HCT116 (cell line): ENCODE measurements at regions not wholly inside any gene's neighbourhood (a gene's known extent, or its start where the extent isn't known, plus 50 kb on each side); places are given as distances from the start of the nearest gene placed in this dataset.

ENCODE experiments used
- ATAC-seq: fragments of 200-7000 bp; cut with Tn5 transposase; 2 replicates; pipeline ENCODE4 v1.9.1; 2020; ENCODE audit warnings: mild to moderate bottlenecking, moderate library complexity
- BruUV-seq: library from RNA; stranded (reverse); fragments of 400-500 nt; replicated peaks from 2 replicates; lab custom pipeline; 2021; lab: Mats Ljungman, UMichigan
- CTCF ChIA-PET: fragments of 300-600 bp; sonication (Branson Sonifier 250); formaldehyde crosslinking; loops from one replicate; lab custom pipeline; 2021; ENCODE audit warnings: antibody characterized with exemption; lab: Charles Lee
- POLR2A ChIA-PET: fragments of 300-600, 350-600 bp; sonication (Branson Sonifier 250); formaldehyde crosslinking; loops from one replicate; lab custom pipeline; 2021; ENCODE audit warnings: antibody characterized with exemption; lab: Charles Lee
- RAD21 ChIA-PET, 2 experiments: fragments of 300-600 bp; sonication (Branson Sonifier 250); formaldehyde crosslinking; loops; one replicate each; lab custom pipeline; 2023; ENCODE audit warnings: low total read pairs in 2 of 2; ENCODE audit not compliant: uncharacterized antibody in 2 of 2, unreplicated experiment in 2 of 2, low non-redundant PET in 1 of 2; lab: Charles Lee
- DNase-seq: peaks from one replicate; pipeline ENCODE4 v3.0.0-alpha.2; 2010; ENCODE audit warnings: low read depth, low spot score
- H2AFZ ChIP-seq: fragments of 200-600 bp; shearing (Covaris generic), sonication (generic); 2 replicates; pipeline ENCODE4 v1.6.1; 2017; ENCODE audit warnings: low read depth, mixed run types, mixed read lengths, antibody characterized with exemption, low read length; ENCODE audit not compliant: poor library complexity, severe bottlenecking
- H3K27ac ChIP-seq: 2 replicates; pipeline ENCODE4 v1.5.1; 2012; ENCODE audit warnings: low read depth, low read length
- H3K27me3 ChIP-seq: fragments of 200-600 bp; sonication (generic); 2 replicates; pipeline ENCODE4 v1.6.1; 2016; ENCODE audit warnings: mixed run types, low read length, mixed read lengths; ENCODE audit not compliant: insufficient read depth
- H3K36me3 ChIP-seq, 2 experiments: fragments of 200-500 bp in 1 of 2; fragments of 200-600 bp in 1 of 2; sonication (Bioruptor generic) in 1 of 2; sonication (generic) in 1 of 2; 2 replicates each; pipeline versions ENCODE4 v1.5.1 to v1.6.1; 2014 to 2016; ENCODE audit warnings: low read length in 2 of 2, inconsistent platforms in 1 of 2, mixed read lengths in 1 of 2, mixed run types in 1 of 2; ENCODE audit not compliant: insufficient read depth in 2 of 2, control insufficient read depth in 1 of 2
- H3K4me1 ChIP-seq, 2 experiments: fragments of 200-600 bp in 1 of 2; sonication (generic) in 1 of 2; 2 replicates each; pipeline versions ENCODE4 v1.5.1 to v1.6.1; 2012 to 2017; ENCODE audit warnings: low read length in 2 of 2, inconsistent platforms in 1 of 2, mild to moderate bottlenecking in 1 of 2, mixed read lengths in 1 of 2, mixed run types in 1 of 2, moderate library complexity in 1 of 2; ENCODE audit not compliant: insufficient read depth in 2 of 2, control insufficient read depth in 1 of 2
- H3K4me2 ChIP-seq: fragments of 200-600 bp; sonication (generic); 2 replicates; pipeline ENCODE4 v1.6.1; 2017; ENCODE audit warnings: mixed run types, low read length, mixed read lengths
- H3K4me3 ChIP-seq, 2 experiments: fragments of 200-600 bp in 1 of 2; sonication (generic) in 1 of 2; replicated peaks in 1 of 2; 2 replicates each; pipeline ENCODE4 v1.5.1; 2011 to 2016; ENCODE audit warnings: low read length in 2 of 2, control low read depth in 1 of 2, low read depth in 1 of 2, mild to moderate bottlenecking in 1 of 2, mixed read lengths in 1 of 2, mixed run types in 1 of 2
- H3K79me2 ChIP-seq: fragments of 200-600 bp; sonication (generic); 2 replicates; pipeline ENCODE4 v1.6.1; 2017; ENCODE audit warnings: mild to moderate bottlenecking, mixed run types, low read length, moderate library complexity, mixed read lengths; ENCODE audit not compliant: insufficient read depth
- H3K9ac ChIP-seq: fragments of 200-600 bp; sonication (generic); 2 replicates; pipeline ENCODE4 v1.6.1; 2016; ENCODE audit warnings: low read length, mixed read lengths
- H3K9me2 ChIP-seq: fragments of 200-600 bp; sonication (generic), shearing (Covaris generic); 2 replicates; pipeline ENCODE4 v1.6.1; 2017; ENCODE audit warnings: mixed run types, mild to moderate bottlenecking, moderate library complexity; ENCODE audit not compliant: insufficient read depth
- H3K9me3 ChIP-seq, 2 experiments: fragments of 200-500 bp in 1 of 2; fragments of 200-600 bp in 1 of 2; sonication (Bioruptor generic) in 1 of 2; sonication (generic) in 1 of 2; 2 replicates each; pipeline ENCODE4 v1.6.1; 2014 to 2017; ENCODE audit warnings: low read length in 2 of 2, mixed read lengths in 2 of 2, inconsistent platforms in 1 of 2, low read depth in 1 of 2, mild to moderate bottlenecking in 1 of 2, mixed run types in 1 of 2, moderate library complexity in 1 of 2; ENCODE audit not compliant: control insufficient read depth in 1 of 2, insufficient read depth in 1 of 2
- H4K20me1 ChIP-seq: fragments of 200-600 bp; sonication (generic), shearing (Covaris generic); 2 replicates; pipeline ENCODE4 v1.6.1; 2017; ENCODE audit warnings: mixed run types, mild to moderate bottlenecking, moderate library complexity; ENCODE audit not compliant: insufficient read depth
- CBX3 ChIP-seq: IDR thresholded peaks from 2 replicates; pipeline ENCODE4 v1.6.1; 2012; ENCODE audit warnings: low read depth
- ELF1 ChIP-seq: IDR thresholded peaks from 2 replicates; pipeline ENCODE4 v1.6.1; 2012; ENCODE audit warnings: low read depth, borderline replicate concordance
- EZH2 ChIP-seq: fragments of 200-600 bp; sonication (generic); IDR thresholded peaks from 2 replicates; pipeline ENCODE4 v1.6.1; 2017; ENCODE audit warnings: antibody characterized with exemption, mixed run types
- EZH2phosphoT487 ChIP-seq: fragments of 200-600 bp; IDR thresholded peaks from 2 replicates; pipeline ENCODE4 v1.6.1; 2018; ENCODE audit warnings: antibody characterized with exemption, borderline replicate concordance
- FOSL1 ChIP-seq: IDR thresholded peaks from 2 replicates; pipeline ENCODE4 v1.6.1; 2012; ENCODE audit warnings: low read depth
- JUND ChIP-seq: IDR thresholded peaks from 2 replicates; pipeline ENCODE4 v1.6.1; 2012
- POLR2A ChIP-seq: IDR thresholded peaks from 2 replicates; pipeline ENCODE4 v1.7.0; 2011; ENCODE audit warnings: borderline replicate concordance; ENCODE audit not compliant: insufficient read depth, insufficient read length; ENCODE audit errors: extremely low read depth
- RAD21 ChIP-seq: IDR thresholded peaks from 2 replicates; pipeline ENCODE4 v1.6.1; 2012; ENCODE audit warnings: low read depth, mild to moderate bottlenecking
- SP1 ChIP-seq: IDR thresholded peaks from 2 replicates; pipeline ENCODE4 v1.6.1; 2012; ENCODE audit warnings: low read depth
- YY1 ChIP-seq: IDR thresholded peaks from 2 replicates; pipeline ENCODE4 v1.6.1; 2011; ENCODE audit warnings: low read length, low read depth, moderate library complexity, mild to moderate bottlenecking; ENCODE audit not compliant: insufficient replicate concordance; ENCODE audit errors: extremely low read depth
- ZNF274 ChIP-seq: fragments of 200-500 bp; sonication (Bioruptor generic); IDR thresholded peaks from 2 replicates; pipeline ENCODE4 v1.6.1; 2014; ENCODE audit warnings: mild to moderate bottlenecking, low read depth, low read length, inconsistent platforms
- intact Hi-C: fragments of 100-400 bp; cut with micrococcal nuclease; formaldehyde crosslinking; loops from 2 replicates; pipeline ENCODE4 v1.10.0; 2022
- TF ChIP-seq, protein P1 (sequence below): IDR thresholded peaks from 2 replicates; pipeline ENCODE4 v1.6.1; 2012; ENCODE audit warnings: low read depth
- TF ChIP-seq, protein P2 (sequence below): IDR thresholded peaks from 2 replicates; pipeline ENCODE4 v1.6.1; 2011; ENCODE audit warnings: mild to moderate bottlenecking, low read length, moderate library complexity; ENCODE audit not compliant: insufficient replicate concordance; ENCODE audit errors: extremely low read depth
- TF ChIP-seq, protein P3 (sequence below), 3 experiments: fragments of 200-600 bp in 1 of 3; sonication (generic) in 1 of 3; IDR thresholded peaks in 2 of 3; conservative IDR thresholded peaks in 1 of 3; 2 replicates each; pipeline ENCODE4 v1.5.1; 2012 to 2017; ENCODE audit warnings: low read depth in 2 of 3, low read length in 2 of 3, antibody characterized with exemption in 1 of 3, borderline replicate concordance in 1 of 3, control low read depth in 1 of 3, mild to moderate bottlenecking in 1 of 3, mixed read lengths in 1 of 3, mixed run types in 1 of 3, moderate library complexity in 1 of 3; ENCODE audit not compliant: insufficient read depth in 1 of 3

DNA sequence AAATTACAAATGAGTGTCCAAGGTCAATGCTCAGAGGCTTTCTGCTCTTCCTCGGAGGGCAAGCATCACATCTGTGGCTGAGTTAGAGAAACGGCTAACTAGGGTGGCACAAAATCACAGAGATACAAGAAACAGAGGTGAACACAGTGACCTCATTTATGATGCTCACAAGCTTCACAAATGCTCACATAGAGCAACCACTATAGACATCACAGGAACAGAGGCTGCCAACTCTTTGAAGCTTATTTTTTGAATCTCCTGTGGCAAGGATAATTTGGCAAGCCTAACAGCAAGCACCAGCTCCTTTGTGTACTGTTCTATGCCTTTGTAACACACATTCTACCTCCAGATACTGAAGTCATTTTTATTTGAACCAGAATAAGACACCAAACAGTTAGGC lies 416.5 kb upstream of the DDI1 start:
- no peak for DNase-seq
- H3K4me2 ChIP-seq, result no peak overlapping the region
- H3K27me3 ChIP-seq, result no peaks in the 10 kb centered on the region
- no peaks in the 10 kb centered on the region for H3K9me2 ChIP-seq
- no peak overlapping the region for H3K27ac ChIP-seq
- intact Hi-C loops, result no loop called here
- peaks cover 0 to 4% of the 10 kb centered on the region in 2 experiments; a peak in 2 of 4 replicates for H3K4me1 ChIP-seq
- no TSS peak for BruUV-seq
- no peaks in the 10 kb centered on the region for H3K36me3 ChIP-seq
- H3K79me2 ChIP-seq, result no peaks in the 10 kb centered on the region
- no peak overlapping the region for H2AFZ ChIP-seq
- no peak overlapping the region for H3K4me3 ChIP-seq
- ChIA-PET CTCF (no interaction called here), POLR2A (no interaction called here), RAD21 (no interaction called here)
- H4K20me1 ChIP-seq, result no peaks in the 10 kb centered on the region
- TF ChIP-seq, protein P1, sequence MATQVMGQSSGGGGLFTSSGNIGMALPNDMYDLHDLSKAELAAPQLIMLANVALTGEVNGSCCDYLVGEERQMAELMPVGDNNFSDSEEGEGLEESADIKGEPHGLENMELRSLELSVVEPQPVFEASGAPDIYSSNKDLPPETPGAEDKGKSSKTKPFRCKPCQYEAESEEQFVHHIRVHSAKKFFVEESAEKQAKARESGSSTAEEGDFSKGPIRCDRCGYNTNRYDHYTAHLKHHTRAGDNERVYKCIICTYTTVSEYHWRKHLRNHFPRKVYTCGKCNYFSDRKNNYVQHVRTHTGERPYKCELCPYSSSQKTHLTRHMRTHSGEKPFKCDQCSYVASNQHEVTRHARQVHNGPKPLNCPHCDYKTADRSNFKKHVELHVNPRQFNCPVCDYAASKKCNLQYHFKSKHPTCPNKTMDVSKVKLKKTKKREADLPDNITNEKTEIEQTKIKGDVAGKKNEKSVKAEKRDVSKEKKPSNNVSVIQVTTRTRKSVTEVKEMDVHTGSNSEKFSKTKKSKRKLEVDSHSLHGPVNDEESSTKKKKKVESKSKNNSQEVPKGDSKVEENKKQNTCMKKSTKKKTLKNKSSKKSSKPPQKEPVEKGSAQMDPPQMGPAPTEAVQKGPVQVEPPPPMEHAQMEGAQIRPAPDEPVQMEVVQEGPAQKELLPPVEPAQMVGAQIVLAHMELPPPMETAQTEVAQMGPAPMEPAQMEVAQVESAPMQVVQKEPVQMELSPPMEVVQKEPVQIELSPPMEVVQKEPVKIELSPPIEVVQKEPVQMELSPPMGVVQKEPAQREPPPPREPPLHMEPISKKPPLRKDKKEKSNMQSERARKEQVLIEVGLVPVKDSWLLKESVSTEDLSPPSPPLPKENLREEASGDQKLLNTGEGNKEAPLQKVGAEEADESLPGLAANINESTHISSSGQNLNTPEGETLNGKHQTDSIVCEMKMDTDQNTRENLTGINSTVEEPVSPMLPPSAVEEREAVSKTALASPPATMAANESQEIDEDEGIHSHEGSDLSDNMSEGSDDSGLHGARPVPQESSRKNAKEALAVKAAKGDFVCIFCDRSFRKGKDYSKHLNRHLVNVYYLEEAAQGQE, result no peak
- TF ChIP-seq POLR2A (no peak), ZNF274 (no peak), CBX3 (no peak), SP1 (no peak), FOSL1 (no peak), YY1 (no peak)
- H3K9me3 ChIP-seq, result no peaks in the 10 kb centered on the region
- ATAC-seq, result no peak
- no peak overlapping the region for H3K9ac ChIP-seq

DNA sequence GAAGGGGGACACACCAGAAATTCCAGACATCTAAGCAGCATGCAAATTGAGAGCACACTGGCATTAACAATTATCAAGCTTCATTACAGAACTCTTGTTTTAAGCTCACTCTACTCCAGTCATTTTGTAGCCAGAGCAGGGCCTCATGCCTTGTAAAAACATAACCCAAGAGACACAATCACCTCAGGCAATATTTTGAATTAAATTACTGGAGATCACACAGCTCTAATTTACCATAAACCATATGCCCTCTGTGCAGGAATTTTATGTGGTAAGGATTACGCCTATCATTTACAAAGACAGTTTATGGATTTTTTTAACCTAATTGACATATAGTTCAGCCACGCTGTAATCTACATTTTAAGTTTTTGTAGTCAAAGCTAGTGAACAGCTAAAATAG lies 414.1 kb upstream of the DDI1 start:
- Histone ChIP-seq H3K4me2 (no peak overlapping the region), H3K4me1 (peaks cover 0 to 13% of the 10 kb centered on the region in 2 experiments; a peak in 2 of 4 replicates), H3K4me3 (no peak overlapping the region), H3K9me2 (no peaks in the 10 kb centered on the region), H3K27ac (no peak overlapping the region), H3K9me3 (no peaks in the 10 kb centered on the region), H2AFZ (no peak overlapping the region), H4K20me1 (no peaks in the 10 kb centered on the region), H3K27me3 (no peaks in the 10 kb centered on the region), H3K79me2 (no peaks in the 10 kb centered on the region), H3K9ac (no peak overlapping the region), H3K36me3 (no peaks in the 10 kb centered on the region)
- ChIA-PET RAD21 (no interaction called here), CTCF (no interaction called here), POLR2A (no interaction called here)
- intact Hi-C loops, result no loop called here
- ATAC-seq (no peak), DNase-seq (no peak)
- no TSS peak for BruUV-seq
- TF ChIP-seq FOSL1 (no peak), JUND (no peak), SP1 (no peak), ELF1 (no peak), EZH2phosphoT487 (no peak), RAD21 (no peak), EZH2 (no peak)
- TF ChIP-seq, protein P2, sequence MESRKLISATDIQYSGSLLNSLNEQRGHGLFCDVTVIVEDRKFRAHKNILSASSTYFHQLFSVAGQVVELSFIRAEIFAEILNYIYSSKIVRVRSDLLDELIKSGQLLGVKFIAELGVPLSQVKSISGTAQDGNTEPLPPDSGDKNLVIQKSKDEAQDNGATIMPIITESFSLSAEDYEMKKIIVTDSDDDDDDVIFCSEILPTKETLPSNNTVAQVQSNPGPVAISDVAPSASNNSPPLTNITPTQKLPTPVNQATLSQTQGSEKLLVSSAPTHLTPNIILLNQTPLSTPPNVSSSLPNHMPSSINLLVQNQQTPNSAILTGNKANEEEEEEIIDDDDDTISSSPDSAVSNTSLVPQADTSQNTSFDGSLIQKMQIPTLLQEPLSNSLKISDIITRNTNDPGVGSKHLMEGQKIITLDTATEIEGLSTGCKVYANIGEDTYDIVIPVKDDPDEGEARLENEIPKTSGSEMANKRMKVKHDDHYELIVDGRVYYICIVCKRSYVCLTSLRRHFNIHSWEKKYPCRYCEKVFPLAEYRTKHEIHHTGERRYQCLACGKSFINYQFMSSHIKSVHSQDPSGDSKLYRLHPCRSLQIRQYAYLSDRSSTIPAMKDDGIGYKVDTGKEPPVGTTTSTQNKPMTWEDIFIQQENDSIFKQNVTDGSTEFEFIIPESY, result no peak
- TF ChIP-seq, protein P3, sequence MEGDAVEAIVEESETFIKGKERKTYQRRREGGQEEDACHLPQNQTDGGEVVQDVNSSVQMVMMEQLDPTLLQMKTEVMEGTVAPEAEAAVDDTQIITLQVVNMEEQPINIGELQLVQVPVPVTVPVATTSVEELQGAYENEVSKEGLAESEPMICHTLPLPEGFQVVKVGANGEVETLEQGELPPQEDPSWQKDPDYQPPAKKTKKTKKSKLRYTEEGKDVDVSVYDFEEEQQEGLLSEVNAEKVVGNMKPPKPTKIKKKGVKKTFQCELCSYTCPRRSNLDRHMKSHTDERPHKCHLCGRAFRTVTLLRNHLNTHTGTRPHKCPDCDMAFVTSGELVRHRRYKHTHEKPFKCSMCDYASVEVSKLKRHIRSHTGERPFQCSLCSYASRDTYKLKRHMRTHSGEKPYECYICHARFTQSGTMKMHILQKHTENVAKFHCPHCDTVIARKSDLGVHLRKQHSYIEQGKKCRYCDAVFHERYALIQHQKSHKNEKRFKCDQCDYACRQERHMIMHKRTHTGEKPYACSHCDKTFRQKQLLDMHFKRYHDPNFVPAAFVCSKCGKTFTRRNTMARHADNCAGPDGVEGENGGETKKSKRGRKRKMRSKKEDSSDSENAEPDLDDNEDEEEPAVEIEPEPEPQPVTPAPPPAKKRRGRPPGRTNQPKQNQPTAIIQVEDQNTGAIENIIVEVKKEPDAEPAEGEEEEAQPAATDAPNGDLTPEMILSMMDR (IDR thresholded peaks at IDR 0.05 in 2 of 3, conservative IDR thresholded peaks at IDR 0.05 in 1 of 3; ENCODE audit: borderline replicate concordance in 1 of 3, insufficient read depth in 1 of 3, low read depth in 2 of 3, low read length in 2 of 3), result no peak
